ENCODE measurements at regions not wholly inside any gene's neighbourhood (a gene's known extent, or its start where the extent isn't known, plus 50 kb on each side); places are given as distances from the start of the nearest gene placed in this dataset.

- DNase-seq (ENCODE audit: low read depth, low spot score) (no peak), ATAC-seq (no peak)
- no peaks in the 10 kb centered on the region for H3K36me3 ChIP-seq (ENCODE audit: control insufficient read depth, insufficient read depth, low read length)
- no peaks in the 10 kb centered on the region for H3K4me1 ChIP-seq (ENCODE audit: control insufficient read depth, insufficient read depth, low read length)
- intact Hi-C loops (cut with micrococcal nuclease; ENCODE audit: unreplicated experiment) (no loop called here), in situ Hi-C loops (cut with HindIII; ENCODE audit: low pct_unique_long_range_greater_than_20kb, low sequenced_read_pairs) (no loop called here)
- no peaks in the 10 kb centered on the region for H3K9me3 ChIP-seq (ENCODE audit: control insufficient read depth, insufficient read depth, low read depth, low read length)
- no TSS peak for BruUV-seq (replicated peaks)
- H3K27ac ChIP-seq (ENCODE audit: low read length) = no peak overlapping the region
- ChIA-PET CTCF (no interaction called here), POLR2A (no interaction called here)
- TF ChIP-seq REST (IDR thresholded peaks at IDR 0.05; ENCODE audit: insufficient read depth in 1 of 2, low read depth in 2 of 2, low read length in 1 of 2) (no peak), CTCF (IDR thresholded peaks at IDR 0.05) (no peak), POLR2AphosphoS5 (IDR thresholded peaks at IDR 0.05; ENCODE audit: low read depth, low read length) (no peak), TCF7L2 (IDR thresholded peaks at IDR 0.05; ENCODE audit: low read depth, low read length) (no peak), SIN3A (IDR thresholded peaks at IDR 0.05; ENCODE audit: borderline replicate concordance, insufficient read depth, low read depth, low read length) (no peak)
- H3K4me3 ChIP-seq (ENCODE audit: low read depth in 2 of 2, low read length in 2 of 2) = no peak overlapping the region
- H3K27me3 ChIP-seq (ENCODE audit: control insufficient read depth, insufficient read depth, low read length) = no peaks in the 10 kb centered on the region
These were observed 616.6 kb upstream of the GOT2 start for GRCh38 chr16:59350670-59351069.

GRCh38 chr16:59342669-59343068 is 608.6 kb upstream of the GOT2 start:
- ChIA-PET POLR2A (no interaction called here), CTCF (no interaction called here)
- intact Hi-C loops (cut with micrococcal nuclease; ENCODE audit: unreplicated experiment) (no loop called here), in situ Hi-C loops (cut with HindIII; ENCODE audit: low pct_unique_long_range_greater_than_20kb, low sequenced_read_pairs) (no loop called here)
- H3K27ac ChIP-seq (ENCODE audit: low read length) = no peak overlapping the region
- ATAC-seq (no peak), DNase-seq (ENCODE audit: low read depth, low spot score) (no peak)
- no peak for TF ChIP-seq REST (IDR thresholded peaks at IDR 0.05; ENCODE audit: insufficient read depth in 1 of 2, low read depth in 2 of 2, low read length in 1 of 2)
- TF ChIP-seq CTCF (IDR thresholded peaks at IDR 0.05) = no peak
- no peak for TF ChIP-seq TCF7L2 (IDR thresholded peaks at IDR 0.05; ENCODE audit: low read depth, low read length)
- no peak for TF ChIP-seq POLR2AphosphoS5 (IDR thresholded peaks at IDR 0.05; ENCODE audit: low read depth, low read length)
- no peak for TF ChIP-seq SIN3A (IDR thresholded peaks at IDR 0.05; ENCODE audit: borderline replicate concordance, insufficient read depth, low read depth, low read length)
- no peaks in the 10 kb centered on the region for H3K4me1 ChIP-seq (ENCODE audit: control insufficient read depth, insufficient read depth, low read length)
- no peaks in the 10 kb centered on the region for H3K36me3 ChIP-seq (ENCODE audit: control insufficient read depth, insufficient read depth, low read length)
- no peaks in the 10 kb centered on the region for H3K9me3 ChIP-seq (ENCODE audit: control insufficient read depth, insufficient read depth, low read depth, low read length)
- no TSS peak for BruUV-seq (replicated peaks)
- H3K27me3 ChIP-seq (ENCODE audit: control insufficient read depth, insufficient read depth, low read length) = no peaks in the 10 kb centered on the region
- no peak overlapping the region for H3K4me3 ChIP-seq (ENCODE audit: low read depth in 2 of 2, low read length in 2 of 2)

Measured in Panc1 (cell line).